ENCODE measurements at regions not wholly inside any gene's neighbourhood (a gene's known extent, or its start where the extent isn't known, plus 50 kb on each side); places are given as distances from the start of the nearest gene placed in this dataset.

GRCh38 chr7:53539558-53539957, 504.1 kb downstream of the POM121L12 start:
- WGBS, 2 donors (ENCODE audit: low coverage in 1 of 2): 95 to 96% methylated on average over 3 of the region's 3 CpGs
- TF ChIP-seq POLR2A (IDR thresholded peaks at IDR 0.05): no peak
- no peak for TF ChIP-seq EP300 (IDR thresholded peaks at IDR 0.05)
- no peak for TF ChIP-seq CTCF (IDR thresholded peaks at IDR 0.05)
- no peak for TF ChIP-seq POLR2AphosphoS5 (IDR thresholded peaks at IDR 0.05)
- ATAC-seq: no peak

GRCh38 chr7:53541475-53541874, 506.0 kb downstream of the POM121L12 start:
- Histone ChIP-seq H3K27me3 (no peaks in the 10 kb centered on the region), H3K27ac (no peak overlapping the region), H3K4me3 (no peak overlapping the region), H3K9me3 (no peaks in the 10 kb centered on the region), H3K36me3 (no peaks in the 10 kb centered on the region), H3K4me1 (no peaks in the 10 kb centered on the region)
- TF ChIP-seq EP300 (IDR thresholded peaks at IDR 0.05) (no peak), POLR2AphosphoS5 (IDR thresholded peaks at IDR 0.05) (no peak), CTCF (IDR thresholded peaks at IDR 0.05) (no peak), POLR2A (IDR thresholded peaks at IDR 0.05) (no peak)
- no peak for ATAC-seq
- 47 to 58% methylated on average over 2 of the region's 2 CpGs for WGBS, 2 donors (ENCODE audit: low coverage in 1 of 2)

More at GRCh38 chr7:53539558-53539957, 504.1 kb downstream of the POM121L12 start:
- Histone ChIP-seq H3K36me3 (no peaks in the 10 kb centered on the region), H3K4me3 (no peak overlapping the region), H3K27ac (no peak overlapping the region), H3K9me3 (no peaks in the 10 kb centered on the region), H3K27me3 (no peaks in the 10 kb centered on the region), H3K4me1 (no peaks in the 10 kb centered on the region)

- Histone ChIP-seq H3K4me3 (no peak overlapping the region), H3K27ac (no peak overlapping the region), H3K27me3 (no peaks in the 10 kb centered on the region), H3K36me3 (no peaks in the 10 kb centered on the region), H3K4me1 (no peaks in the 10 kb centered on the region), H3K9me3 (no peaks in the 10 kb centered on the region)
- 62 to 82% methylated on average over 5 of the region's 5 CpGs for WGBS, 2 donors (ENCODE audit: low coverage in 1 of 2)
- ATAC-seq: no peak
- TF ChIP-seq POLR2A (IDR thresholded peaks at IDR 0.05): no peak
- no peak for TF ChIP-seq POLR2AphosphoS5 (IDR thresholded peaks at IDR 0.05)
- no peak for TF ChIP-seq EP300 (IDR thresholded peaks at IDR 0.05)
- no peak for TF ChIP-seq CTCF (IDR thresholded peaks at IDR 0.05)
Measured at GRCh38 chr7:53542157-53542556, 506.7 kb downstream of the POM121L12 start.

Small RNA genes lying in the stretch of these regions (small RNA-seq; reads per million reads assigned to genes)
- gene RN7SKP218 (0 reads per million in 4 donors), gene RNU1-14P (0 reads per million in 4 donors)

Measured in gastroesophageal sphincter (tissue), 4 donors.